ENCODE measurements at regions not wholly inside any gene's neighbourhood (a gene's known extent, or its start where the extent isn't known, plus 50 kb on each side); places are given as distances from the start of the nearest gene placed in this dataset.

GRCh38 chr6:93550551-93551276 lies 131.4 kb upstream of the EPHA7 start:
- TF ChIP-seq CTCF (IDR thresholded peaks at IDR 0.05) (no peak), EZH2phosphoT487 (IDR thresholded peaks at IDR 0.05) (no peak), EZH2 (IDR thresholded peaks at IDR 0.05) (no peak)

All from neural progenitor cell (in vitro differentiated cells).